Activated CD4-positive, alpha-beta T cell treated with anti-CD3 and anti-CD28 coated beads, Interleukin-2, Interleukin-6, amounts not matched to agents 100 ng/mL and 50 ng/mL, durations not matched to agents 16 hours and 8 hours (primary cell): ENCODE measurements at regions not wholly inside any gene's neighbourhood (a gene's known extent, or its start where the extent isn't known, plus 50 kb on each side); places are given as distances from the start of the nearest gene placed in this dataset.

ENCODE experiments used
- DNase-seq: peaks from one replicate; pipeline ENCODE4 v3.0.0-alpha.2; 2020

DNA sequence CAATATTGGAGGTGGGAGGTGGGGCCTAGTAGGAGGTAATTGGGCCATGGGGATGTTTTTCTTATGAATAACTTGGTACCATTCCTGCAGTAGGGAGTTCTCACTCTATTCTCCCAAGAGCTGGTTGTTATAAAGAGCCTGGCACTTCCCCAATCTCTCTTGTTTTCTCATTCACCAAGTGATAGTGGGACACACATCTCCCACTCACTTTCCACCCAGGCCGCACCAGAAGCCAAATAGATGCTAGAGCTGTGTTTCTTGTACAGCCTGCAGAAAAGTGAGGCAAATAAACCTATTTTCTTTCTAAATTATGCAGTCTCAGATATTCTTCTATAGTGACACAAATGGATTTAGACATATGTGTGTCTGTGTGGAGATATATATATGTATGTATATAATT, 117.6 kb downstream of the ANKRD50 start:
- no peak for DNase-seq

DNA sequence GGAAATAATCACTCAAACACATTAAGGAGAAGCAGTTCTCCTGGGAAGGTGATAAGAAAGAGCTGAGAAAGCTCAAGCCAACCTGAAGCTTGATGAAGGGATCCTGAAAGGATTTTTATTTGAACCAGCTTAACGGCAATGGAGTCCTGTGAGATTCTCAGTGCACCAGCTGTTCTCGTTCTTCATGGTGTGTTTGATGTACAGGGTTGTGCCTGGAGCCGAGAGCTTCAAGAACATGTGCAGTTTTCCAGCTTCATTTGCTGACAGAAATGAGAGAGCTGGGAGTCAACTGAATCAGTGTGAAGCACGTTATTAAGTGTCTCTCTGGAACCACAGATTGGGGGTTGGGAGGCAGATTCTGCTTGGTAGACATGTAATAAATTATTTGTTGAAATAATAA, 115.7 kb downstream of the ANKRD50 start:
- no peak for DNase-seq

DNA sequence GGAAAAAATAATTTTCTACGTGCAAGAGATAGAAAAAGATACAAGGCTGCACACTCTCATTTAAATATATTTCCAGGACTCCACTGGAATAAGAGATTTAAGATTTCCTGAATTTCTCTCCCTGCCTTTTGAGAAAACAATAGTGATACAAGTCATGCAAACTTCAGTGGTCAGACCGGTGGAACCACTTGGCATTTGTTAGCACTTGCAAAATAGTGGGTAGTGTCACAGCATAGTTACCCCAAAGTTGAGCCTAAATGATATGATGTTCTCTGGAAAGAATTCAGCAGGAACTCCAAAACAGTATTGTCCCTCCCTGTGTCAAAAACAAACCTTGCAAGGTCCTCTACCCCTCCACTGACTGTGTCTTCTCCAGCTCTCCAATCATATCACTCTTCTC, 102.3 kb downstream of the ANKRD50 start:
- no peak for DNase-seq
